ENCODE measurements at regions not wholly inside any gene's neighbourhood (a gene's known extent, or its start where the extent isn't known, plus 50 kb on each side); places are given as distances from the start of the nearest gene placed in this dataset.
"Not testable (repeated sequence)": the region's sequence is repeated elsewhere in the genome, so short reads cannot be mapped to it uniquely, and the experiment has no call there.

- ATAC-seq (replicated peaks in 6 of 8): no peak
- WGBS, 10 experiments: 8 to 94% (median 71%) methylated on average over 2 to 9 of the region's 11 CpGs; no CpG with 5 or more reads in 2 of the 10 experiments
- Histone ChIP-seq H3K4me3 (no peak overlapping the region), H3K4me1 (replicated peaks in 1 of 2) (no peaks in the 10 kb centered on the region), H3K27ac (no peak overlapping the region)
- in situ Hi-C loops (cut with MboI; ENCODE audit: low pct_unique_long_range_greater_than_20kb in 2 of 9, low sequenced_read_pairs in 9 of 9, unreplicated experiment in 9 of 9): no loop called here
Measured at GRCh38 chr10:130339091-130339490, 202.9 kb downstream of the GLRX3 start.

DNA sequence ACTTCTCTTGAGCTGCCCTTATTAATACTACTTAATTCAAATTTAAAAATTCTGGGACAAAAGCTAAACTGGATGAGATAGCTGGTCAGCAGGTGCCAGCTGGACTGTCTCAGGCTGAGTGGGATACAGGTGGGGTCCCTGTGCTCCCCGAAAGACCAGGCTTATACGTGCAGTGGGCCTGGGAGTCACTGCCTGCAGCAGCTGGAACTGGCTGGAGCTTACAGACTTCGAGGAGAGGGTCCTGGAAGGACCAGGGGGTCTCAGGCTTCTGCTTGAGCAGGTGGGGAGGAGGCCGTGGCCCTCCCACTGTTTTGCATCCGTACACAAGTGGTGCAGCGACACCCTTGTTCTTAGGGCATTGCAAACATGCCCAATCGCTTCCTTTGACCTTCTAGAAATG, 203.7 kb downstream of the GLRX3 start:
- H3K27ac ChIP-seq: no peak overlapping the region
- no peak for ATAC-seq (replicated peaks in 6 of 8)
- H3K4me1 ChIP-seq (replicated peaks in 1 of 2): no peaks in the 10 kb centered on the region
- in situ Hi-C loops (cut with MboI; ENCODE audit: low pct_unique_long_range_greater_than_20kb in 2 of 9, low sequenced_read_pairs in 9 of 9, unreplicated experiment in 9 of 9): no loop called here
- 0 to 70% (median 60%) methylated on average over 1 to 3 of the region's 7 CpGs; no CpG with 5 or more reads in 7 of the 10 experiments for WGBS, 10 experiments
- no peak overlapping the region for H3K4me3 ChIP-seq

GRCh38 chr10:130340816-130341215, 204.6 kb downstream of the GLRX3 start:
- 0 to 23% (median 14%) methylated on average over 1 to 4 of the region's 5 CpGs; no CpG with 5 or more reads in 6 of the 10 experiments for WGBS, 10 experiments
- no peak for ATAC-seq (replicated peaks in 6 of 8)
- in situ Hi-C loops (cut with MboI; ENCODE audit: low pct_unique_long_range_greater_than_20kb in 2 of 9, low sequenced_read_pairs in 9 of 9, unreplicated experiment in 9 of 9): no loop called here

DNA sequence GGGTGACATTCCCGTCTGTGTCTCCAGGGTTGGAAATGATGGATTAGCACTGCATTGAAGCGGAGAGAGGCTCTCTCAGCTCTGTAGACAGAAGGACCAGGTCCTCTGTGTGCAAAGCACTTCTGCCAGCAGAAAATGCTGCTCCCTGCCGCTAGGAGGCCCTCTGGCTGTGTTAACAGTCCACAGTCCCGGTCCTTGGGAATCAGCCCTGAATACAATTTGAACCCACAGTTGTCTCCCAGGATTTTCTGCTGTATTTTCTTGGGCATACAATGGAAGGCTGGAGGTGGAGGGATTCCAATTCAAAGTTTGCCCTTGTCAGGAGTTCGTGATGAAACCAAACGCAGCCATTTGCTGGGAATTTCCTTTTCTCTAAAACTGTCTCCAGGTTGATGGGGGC, 205.2 kb downstream of the GLRX3 start:
- peak in 2 of 8 experiments; percentile 27 to 51 for ATAC-seq (replicated peaks in 6 of 8)
- WGBS, 10 experiments: 0 to 47% (median 20%) methylated on average over 1 to 6 of the region's 6 CpGs; no CpG with 5 or more reads in 3 of the 10 experiments
- Histone ChIP-seq H3K4me1 (replicated peaks in 1 of 2) (no peaks in the 10 kb centered on the region), H3K27ac (no peak overlapping the region), H3K4me3 (no peak overlapping the region)
- in situ Hi-C loops (cut with MboI; ENCODE audit: low pct_unique_long_range_greater_than_20kb in 2 of 9, low sequenced_read_pairs in 9 of 9, unreplicated experiment in 9 of 9): no loop called here

More at GRCh38 chr10:130340816-130341215, 204.6 kb downstream of the GLRX3 start:
- Histone ChIP-seq H3K4me3 (no peak overlapping the region), H3K4me1 (replicated peaks in 1 of 2) (no peaks in the 10 kb centered on the region), H3K27ac (no peak overlapping the region)

- Histone ChIP-seq H3K4me3 (no peak overlapping the region), H3K4me1 (replicated peaks in 1 of 2) (no peaks in the 10 kb centered on the region), H3K27ac (no peak overlapping the region)
- WGBS, 10 experiments: 0 to 29% (median 0%) methylated on average over 1 of the region's 1 CpG; no CpG with 5 or more reads in 4 of the 10 experiments
- ATAC-seq (replicated peaks in 6 of 8): peak in 6 of 8 experiments; percentile 31 to 97 (median 64)
- in situ Hi-C loops (cut with MboI; ENCODE audit: low pct_unique_long_range_greater_than_20kb in 2 of 9, low sequenced_read_pairs in 9 of 9, unreplicated experiment in 9 of 9): no loop called here
Measured at GRCh38 chr10:130345728-130346127, 209.5 kb downstream of the GLRX3 start.

- Histone ChIP-seq H3K27ac (no peak overlapping the region), H3K4me3 (no peak overlapping the region), H3K4me1 (replicated peaks in 1 of 2) (no peaks in the 10 kb centered on the region)
- no peak for ATAC-seq (replicated peaks in 6 of 8)
- in situ Hi-C loops (cut with MboI; ENCODE audit: low pct_unique_long_range_greater_than_20kb in 2 of 9, low sequenced_read_pairs in 9 of 9, unreplicated experiment in 9 of 9): no loop called here
- 0% methylated on average over 1 of the region's 3 CpGs; no CpG with 5 or more reads in 9 of the 10 experiments for WGBS, 10 experiments
Measured at GRCh38 chr10:130350996-130351395, 214.8 kb downstream of the GLRX3 start.

- in situ Hi-C loops (cut with MboI; ENCODE audit: low pct_unique_long_range_greater_than_20kb in 2 of 9, low sequenced_read_pairs in 9 of 9, unreplicated experiment in 9 of 9): no loop called here
Measured at GRCh38 chr10:130351466-130352290, 215.5 kb downstream of the GLRX3 start.

DNA sequence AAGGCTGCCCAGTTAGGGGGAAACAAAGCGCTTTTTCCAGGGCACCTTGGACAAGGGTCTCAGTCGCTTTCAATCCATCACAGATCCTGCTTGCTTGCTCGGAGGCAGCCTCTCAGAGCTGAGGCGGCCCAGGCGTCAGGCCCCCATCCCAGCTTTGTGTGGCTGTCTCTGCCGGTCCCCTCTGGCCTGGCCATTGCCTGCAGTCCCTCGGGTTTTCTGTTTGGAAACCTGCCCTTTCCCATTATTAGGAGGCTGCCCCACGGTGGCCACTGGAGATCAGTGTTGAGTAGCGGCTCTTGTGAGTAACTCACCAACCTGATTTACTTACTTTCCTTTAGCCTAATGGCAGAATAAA, 216.1 kb downstream of the GLRX3 start:
- Histone ChIP-seq H3K27ac (no peak overlapping the region), H3K4me1 (replicated peaks in 1 of 2) (no peaks in the 10 kb centered on the region), H3K4me3 (no peak overlapping the region)
- ATAC-seq (replicated peaks in 6 of 8): peak in 3 of 8 experiments; percentile 37 to 60 (median 56)
- in situ Hi-C loops (cut with MboI; ENCODE audit: low pct_unique_long_range_greater_than_20kb in 2 of 9, low sequenced_read_pairs in 9 of 9, unreplicated experiment in 9 of 9): no loop called here
- 8 to 57% (median 35%) methylated on average over 1 to 5 of the region's 9 CpGs; no CpG with 5 or more reads in 4 of the 10 experiments for WGBS, 10 experiments

More at GRCh38 chr10:130351466-130352290, 215.5 kb downstream of the GLRX3 start:
- Histone ChIP-seq H3K4me1 (replicated peaks in 1 of 2) (no peaks in the 10 kb centered on the region), H3K4me3 (no peak overlapping the region), H3K27ac (no peak overlapping the region)
- 13 to 94% (median 52%) methylated on average over 2 to 12 of the region's 17 CpGs; no CpG with 5 or more reads in 2 of the 10 experiments for WGBS, 10 experiments
- ATAC-seq (replicated peaks in 6 of 8): peak in 3 of 8 experiments; percentile 16 to 27 (median 19)

GRCh38 chr10:130353928-130354572, 217.9 kb downstream of the GLRX3 start:
- Histone ChIP-seq H3K4me1 (replicated peaks in 1 of 2) (no peaks in the 10 kb centered on the region), H3K27ac (no peak overlapping the region), H3K4me3 (no peak overlapping the region)
- 9 to 100% (median 52%) methylated on average over 1 to 9 of the region's 10 CpGs; no CpG with 5 or more reads in 2 of the 10 experiments for WGBS, 10 experiments
- in situ Hi-C loops (cut with MboI; ENCODE audit: low pct_unique_long_range_greater_than_20kb in 2 of 9, low sequenced_read_pairs in 9 of 9, unreplicated experiment in 9 of 9): no loop called here
- no peak for ATAC-seq (replicated peaks in 6 of 8)

DNA sequence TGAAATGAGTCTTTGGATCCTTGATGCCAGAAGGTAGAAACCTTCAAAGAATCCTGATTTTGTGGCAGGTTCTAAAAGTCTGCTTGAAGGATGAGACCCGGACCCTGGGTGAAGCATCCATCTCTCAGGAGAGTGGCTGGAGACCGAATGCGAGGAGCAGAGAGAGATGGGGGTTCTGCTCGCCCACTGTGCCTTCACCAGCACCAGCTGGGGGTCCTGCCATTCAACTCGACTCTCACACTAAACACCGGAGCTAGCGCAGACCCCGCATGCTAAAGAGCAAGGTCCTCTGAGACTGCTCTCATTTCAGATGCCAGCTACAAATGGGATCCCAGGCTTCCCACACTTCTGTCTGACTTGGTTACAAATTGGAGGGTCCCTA, 218.4 kb downstream of the GLRX3 start:
- no peak for ATAC-seq (replicated peaks in 6 of 8)
- in situ Hi-C loops (cut with MboI; ENCODE audit: low pct_unique_long_range_greater_than_20kb in 2 of 9, low sequenced_read_pairs in 9 of 9, unreplicated experiment in 9 of 9): no loop called here
- Histone ChIP-seq H3K27ac (no peak overlapping the region), H3K4me1 (replicated peaks in 1 of 2) (no peaks in the 10 kb centered on the region), H3K4me3 (no peak overlapping the region)
- 0 to 79% (median 44%) methylated on average over 1 to 5 of the region's 8 CpGs; no CpG with 5 or more reads in 4 of the 10 experiments for WGBS, 10 experiments

GRCh38 chr10:130354976-130355795, 219.0 kb downstream of the GLRX3 start:
- in situ Hi-C loops (cut with MboI; ENCODE audit: low pct_unique_long_range_greater_than_20kb in 2 of 9, low sequenced_read_pairs in 9 of 9, unreplicated experiment in 9 of 9): no loop called here

DNA sequence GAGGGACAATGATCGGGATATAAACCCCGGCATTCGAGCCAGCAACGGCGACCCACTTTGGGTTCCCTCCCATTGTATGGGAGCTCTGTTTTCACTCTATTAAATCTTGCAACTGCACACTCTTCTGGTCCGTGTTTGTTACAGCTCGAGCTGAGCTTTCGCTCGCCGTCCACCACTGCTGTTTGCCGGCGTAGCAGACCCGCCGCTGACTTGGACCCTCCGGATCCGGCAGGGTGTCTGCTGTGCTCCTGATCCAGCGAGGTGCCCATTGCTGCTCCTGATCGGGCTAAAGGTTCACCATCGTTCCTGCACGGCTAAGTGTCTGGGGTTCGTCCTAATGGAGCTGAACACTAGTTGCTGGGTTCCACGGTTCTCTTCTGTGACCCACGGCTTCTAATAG, 220.2 kb downstream of the GLRX3 start:
- H3K27ac ChIP-seq; ATAC-seq (replicated peaks in 6 of 8); in situ Hi-C loops (cut with MboI; ENCODE audit: low pct_unique_long_range_greater_than_20kb in 2 of 9, low sequenced_read_pairs in 9 of 9, unreplicated experiment in 9 of 9); H3K4me1 ChIP-seq (replicated peaks in 1 of 2); H3K4me3 ChIP-seq: not testable (repeated sequence)
- 48 to 100% (median 81%) methylated on average over 2 to 14 of the region's 23 CpGs; no CpG with 5 or more reads in 4 of the 10 experiments for WGBS, 10 experiments

More at GRCh38 chr10:130354976-130355795, 219.0 kb downstream of the GLRX3 start:
- peak in 2 of 8 experiments; percentile 58 to 64 for ATAC-seq (replicated peaks in 6 of 8)
- no peak overlapping the region for H3K27ac ChIP-seq
- WGBS, 10 experiments: 5 to 86% (median 49%) methylated on average over 2 to 15 of the region's 20 CpGs
- no peaks in the 10 kb centered on the region for H3K4me1 ChIP-seq (replicated peaks in 1 of 2)
- no peak overlapping the region for H3K4me3 ChIP-seq

- WGBS, 10 experiments: 0 to 75% (median 67%) methylated on average over 1 to 5 of the region's 9 CpGs; no CpG with 5 or more reads in 2 of the 10 experiments
- Histone ChIP-seq H3K4me3 (no peak overlapping the region), H3K4me1 (replicated peaks in 1 of 2) (no peaks in the 10 kb centered on the region), H3K27ac (no peak overlapping the region)
- in situ Hi-C loops (cut with MboI; ENCODE audit: low pct_unique_long_range_greater_than_20kb in 2 of 9, low sequenced_read_pairs in 9 of 9, unreplicated experiment in 9 of 9): no loop called here
- ATAC-seq (replicated peaks in 6 of 8): no peak
Measured at GRCh38 chr10:130357226-130357625, 221.0 kb downstream of the GLRX3 start.
